WTC11 (cell line): ENCODE measurements at regions not wholly inside any gene's neighbourhood (a gene's known extent, or its start where the extent isn't known, plus 50 kb on each side); places are given as distances from the start of the nearest gene placed in this dataset.

Experiments
- ATAC-seq: fragments of 200-7000 bp; cut with Tn5 transposase; 2 replicates; pipeline ENCODE4 v1.10.0; 2021; ENCODE audit warnings: mild to moderate bottlenecking, moderate library complexity
- CTCF ChIA-PET: fragments of 300-600 bp; sonication (Branson Sonifier 250); formaldehyde crosslinking; loops from one replicate; lab custom pipeline; 2021; ENCODE audit warnings: antibody characterized with exemption; lab: Charles Lee
- POLR2A ChIA-PET: fragments of 350-600 bp; sonication (Branson Sonifier 250); formaldehyde crosslinking; loops from one replicate; lab custom pipeline; 2021; ENCODE audit warnings: antibody characterized with exemption; lab: Charles Lee
- DNase-seq: peaks from one replicate; pipeline ENCODE4 v3.0.0; 2021; ENCODE audit warnings: low spot score
- H3K27ac Mint-ChIP-seq: 2 replicates; pipeline ENCODE4 v1.8.0; 2021; ENCODE audit warnings: mixed read lengths
- H3K27me3 Mint-ChIP-seq: 2 replicates; pipeline ENCODE4 v1.8.0; 2021; ENCODE audit warnings: low read depth, mild to moderate bottlenecking, moderate library complexity, mixed read lengths
- H3K36me3 Mint-ChIP-seq: 2 replicates; pipeline ENCODE4 v1.8.0; 2021; ENCODE audit warnings: mixed read lengths
- H3K4me1 Mint-ChIP-seq: 2 replicates; pipeline ENCODE4 v1.8.0; 2022; ENCODE audit warnings: mixed read lengths
- H3K4me3 Mint-ChIP-seq: 2 replicates; pipeline ENCODE4 v1.8.0; 2021; ENCODE audit warnings: mild to moderate bottlenecking, moderate library complexity, mixed read lengths
- H3K9me3 Mint-ChIP-seq: 2 replicates; pipeline ENCODE4 v1.8.0; 2021; ENCODE audit warnings: mixed read lengths
- CREM ChIP-seq: sonication (generic); formaldehyde crosslinking; IDR thresholded peaks from 2 replicates; pipeline ENCODE4 v1.8.1; 2022; ENCODE audit warnings: mild to moderate bottlenecking, missing genetic modification reagents, moderate library complexity
- GTF2I ChIP-seq: fragments of 250-450 bp; sonication (Bioruptor Pico); conservative IDR thresholded peaks from 2 replicates; pipeline ENCODE4 v1.4.0; 2021; ENCODE audit warnings: mild to moderate bottlenecking
- IRF2 ChIP-seq: sonication (generic); formaldehyde crosslinking; IDR thresholded peaks from 2 replicates; pipeline ENCODE4 v1.8.0; 2022; ENCODE audit warnings: low read depth, missing genetic modification reagents, borderline replicate concordance
- JAZF1 ChIP-seq: fragments of 250-450 bp; sonication (Bioruptor Pico); IDR thresholded peaks from 2 replicates; pipeline ENCODE4 v1.9.0; 2021; ENCODE audit warnings: moderate library complexity, mild to moderate bottlenecking, inconsistent platforms
- MXD4 ChIP-seq: fragments of 250-450 bp; sonication (Bioruptor Pico); IDR thresholded peaks from 2 replicates; pipeline ENCODE4 v1.8.0; 2021; ENCODE audit warnings: mild to moderate bottlenecking, moderate library complexity, borderline replicate concordance
- NFATC4 ChIP-seq: fragments of 250-450 bp; sonication (Bioruptor Pico); IDR thresholded peaks from 2 replicates; pipeline ENCODE4 v1.9.0; 2021; ENCODE audit warnings: mild to moderate bottlenecking
- PRRX2 ChIP-seq: fragments of 250-450 bp; sonication (Bioruptor Pico); IDR thresholded peaks from 2 replicates; pipeline ENCODE4 v1.8.0; 2021; ENCODE audit warnings: mild to moderate bottlenecking
- RELA ChIP-seq: sonication (generic); formaldehyde crosslinking; IDR thresholded peaks from 2 replicates; pipeline ENCODE4 v1.8.1; 2022; ENCODE audit warnings: missing genetic modification reagents, mild to moderate bottlenecking, borderline replicate concordance
- RORB ChIP-seq: fragments of 250-450 bp; sonication (Bioruptor Pico); IDR thresholded peaks from 2 replicates; pipeline ENCODE4 v1.9.0; 2021; ENCODE audit warnings: mild to moderate bottlenecking
- TEAD4 ChIP-seq: sonication (generic); formaldehyde crosslinking; IDR thresholded peaks from 2 replicates; pipeline ENCODE4 v1.8.0; 2022; ENCODE audit warnings: mild to moderate bottlenecking, missing genetic modification reagents
- ZNF423 ChIP-seq: fragments of 250-450 bp; sonication (Bioruptor Pico); IDR thresholded peaks from 2 replicates; pipeline ENCODE4 v2.1.2; 2022; ENCODE audit warnings: mild to moderate bottlenecking, moderate library complexity
- TF ChIP-seq, protein P1 (sequence below): fragments of 250-450 bp; sonication (Bioruptor Pico); IDR thresholded peaks from 2 replicates; pipeline ENCODE4 v1.9.0; 2021; ENCODE audit warnings: mild to moderate bottlenecking, borderline replicate concordance
- TF ChIP-seq, protein P2 (sequence below): sonication (generic); formaldehyde crosslinking; IDR thresholded peaks from 2 replicates; pipeline ENCODE4 v1.8.0; 2023; ENCODE audit warnings: missing genetic modification reagents, mild to moderate bottlenecking, borderline replicate concordance
- TF ChIP-seq, protein P3 (sequence below): sonication (generic); formaldehyde crosslinking; IDR thresholded peaks from 2 replicates; pipeline ENCODE4 v1.8.0; 2023; ENCODE audit warnings: mild to moderate bottlenecking, missing genetic modification reagents
- TF ChIP-seq, protein P4 (sequence below): sonication (generic); formaldehyde crosslinking; IDR thresholded peaks from 2 replicates; pipeline ENCODE4 v1.8.1; 2022; ENCODE audit warnings: missing genetic modification reagents, borderline replicate concordance

DNA sequence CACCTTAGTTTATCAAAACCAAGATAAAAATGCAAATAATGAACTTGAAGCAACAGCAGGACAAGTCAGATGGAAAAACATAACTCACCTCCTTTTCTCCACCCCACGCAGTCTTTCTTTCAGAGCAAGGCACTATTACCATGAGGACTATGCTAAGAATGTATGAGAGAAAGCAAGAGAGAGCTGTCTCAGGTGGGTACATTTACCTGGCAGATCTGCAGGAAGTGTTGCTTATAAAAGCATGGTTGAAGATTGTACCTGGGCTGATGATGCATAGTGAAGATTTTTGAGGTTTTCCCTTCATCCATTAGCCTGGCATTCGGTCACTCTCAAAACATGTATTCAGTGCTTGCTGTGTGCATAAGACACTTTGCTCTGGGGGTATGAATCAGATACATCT is 68.8 kb upstream of the IFNG-AS1 start (continued):
- TF ChIP-seq, protein P1, sequence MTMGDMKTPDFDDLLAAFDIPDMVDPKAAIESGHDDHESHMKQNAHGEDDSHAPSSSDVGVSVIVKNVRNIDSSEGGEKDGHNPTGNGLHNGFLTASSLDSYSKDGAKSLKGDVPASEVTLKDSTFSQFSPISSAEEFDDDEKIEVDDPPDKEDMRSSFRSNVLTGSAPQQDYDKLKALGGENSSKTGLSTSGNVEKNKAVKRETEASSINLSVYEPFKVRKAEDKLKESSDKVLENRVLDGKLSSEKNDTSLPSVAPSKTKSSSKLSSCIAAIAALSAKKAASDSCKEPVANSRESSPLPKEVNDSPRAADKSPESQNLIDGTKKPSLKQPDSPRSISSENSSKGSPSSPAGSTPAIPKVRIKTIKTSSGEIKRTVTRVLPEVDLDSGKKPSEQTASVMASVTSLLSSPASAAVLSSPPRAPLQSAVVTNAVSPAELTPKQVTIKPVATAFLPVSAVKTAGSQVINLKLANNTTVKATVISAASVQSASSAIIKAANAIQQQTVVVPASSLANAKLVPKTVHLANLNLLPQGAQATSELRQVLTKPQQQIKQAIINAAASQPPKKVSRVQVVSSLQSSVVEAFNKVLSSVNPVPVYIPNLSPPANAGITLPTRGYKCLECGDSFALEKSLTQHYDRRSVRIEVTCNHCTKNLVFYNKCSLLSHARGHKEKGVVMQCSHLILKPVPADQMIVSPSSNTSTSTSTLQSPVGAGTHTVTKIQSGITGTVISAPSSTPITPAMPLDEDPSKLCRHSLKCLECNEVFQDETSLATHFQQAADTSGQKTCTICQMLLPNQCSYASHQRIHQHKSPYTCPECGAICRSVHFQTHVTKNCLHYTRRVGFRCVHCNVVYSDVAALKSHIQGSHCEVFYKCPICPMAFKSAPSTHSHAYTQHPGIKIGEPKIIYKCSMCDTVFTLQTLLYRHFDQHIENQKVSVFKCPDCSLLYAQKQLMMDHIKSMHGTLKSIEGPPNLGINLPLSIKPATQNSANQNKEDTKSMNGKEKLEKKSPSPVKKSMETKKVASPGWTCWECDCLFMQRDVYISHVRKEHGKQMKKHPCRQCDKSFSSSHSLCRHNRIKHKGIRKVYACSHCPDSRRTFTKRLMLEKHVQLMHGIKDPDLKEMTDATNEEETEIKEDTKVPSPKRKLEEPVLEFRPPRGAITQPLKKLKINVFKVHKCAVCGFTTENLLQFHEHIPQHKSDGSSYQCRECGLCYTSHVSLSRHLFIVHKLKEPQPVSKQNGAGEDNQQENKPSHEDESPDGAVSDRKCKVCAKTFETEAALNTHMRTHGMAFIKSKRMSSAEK (CRISPR knock-in tag) = no peak
- no peak for TF ChIP-seq RELA (CRISPR knock-in tag)
- TF ChIP-seq CREM = no peak

DNA sequence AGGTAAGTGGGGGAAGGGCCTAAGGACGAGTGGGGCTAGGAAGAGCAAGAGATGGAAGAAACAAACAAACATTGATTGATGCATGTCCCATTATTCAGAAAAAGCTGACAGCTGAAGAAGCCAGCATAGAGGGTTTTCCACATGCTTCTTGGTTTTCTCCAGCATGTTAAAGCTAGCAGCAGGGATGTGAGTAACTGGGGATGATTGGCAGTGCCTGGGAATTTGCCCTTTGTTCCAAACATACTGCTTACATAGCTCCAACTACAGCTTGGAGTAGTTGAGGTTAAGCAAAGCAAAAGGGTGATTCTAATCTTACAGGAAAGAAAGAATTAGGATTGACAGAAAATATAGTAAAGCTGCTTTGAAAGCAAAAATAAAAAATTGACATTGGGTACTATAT is 68.0 kb upstream of the IFNG-AS1 start:
- no peak for TF ChIP-seq GTF2I (CRISPR knock-in tag)
- TF ChIP-seq, protein P2, sequence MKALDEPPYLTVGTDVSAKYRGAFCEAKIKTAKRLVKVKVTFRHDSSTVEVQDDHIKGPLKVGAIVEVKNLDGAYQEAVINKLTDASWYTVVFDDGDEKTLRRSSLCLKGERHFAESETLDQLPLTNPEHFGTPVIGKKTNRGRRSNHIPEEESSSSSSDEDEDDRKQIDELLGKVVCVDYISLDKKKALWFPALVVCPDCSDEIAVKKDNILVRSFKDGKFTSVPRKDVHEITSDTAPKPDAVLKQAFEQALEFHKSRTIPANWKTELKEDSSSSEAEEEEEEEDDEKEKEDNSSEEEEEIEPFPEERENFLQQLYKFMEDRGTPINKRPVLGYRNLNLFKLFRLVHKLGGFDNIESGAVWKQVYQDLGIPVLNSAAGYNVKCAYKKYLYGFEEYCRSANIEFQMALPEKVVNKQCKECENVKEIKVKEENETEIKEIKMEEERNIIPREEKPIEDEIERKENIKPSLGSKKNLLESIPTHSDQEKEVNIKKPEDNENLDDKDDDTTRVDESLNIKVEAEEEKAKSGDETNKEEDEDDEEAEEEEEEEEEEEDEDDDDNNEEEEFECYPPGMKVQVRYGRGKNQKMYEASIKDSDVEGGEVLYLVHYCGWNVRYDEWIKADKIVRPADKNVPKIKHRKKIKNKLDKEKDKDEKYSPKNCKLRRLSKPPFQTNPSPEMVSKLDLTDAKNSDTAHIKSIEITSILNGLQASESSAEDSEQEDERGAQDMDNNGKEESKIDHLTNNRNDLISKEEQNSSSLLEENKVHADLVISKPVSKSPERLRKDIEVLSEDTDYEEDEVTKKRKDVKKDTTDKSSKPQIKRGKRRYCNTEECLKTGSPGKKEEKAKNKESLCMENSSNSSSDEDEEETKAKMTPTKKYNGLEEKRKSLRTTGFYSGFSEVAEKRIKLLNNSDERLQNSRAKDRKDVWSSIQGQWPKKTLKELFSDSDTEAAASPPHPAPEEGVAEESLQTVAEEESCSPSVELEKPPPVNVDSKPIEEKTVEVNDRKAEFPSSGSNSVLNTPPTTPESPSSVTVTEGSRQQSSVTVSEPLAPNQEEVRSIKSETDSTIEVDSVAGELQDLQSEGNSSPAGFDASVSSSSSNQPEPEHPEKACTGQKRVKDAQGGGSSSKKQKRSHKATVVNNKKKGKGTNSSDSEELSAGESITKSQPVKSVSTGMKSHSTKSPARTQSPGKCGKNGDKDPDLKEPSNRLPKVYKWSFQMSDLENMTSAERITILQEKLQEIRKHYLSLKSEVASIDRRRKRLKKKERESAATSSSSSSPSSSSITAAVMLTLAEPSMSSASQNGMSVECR (CRISPR knock-in tag) = no peak
- TF ChIP-seq IRF2 (CRISPR knock-in tag) = no peak
- no peak for TF ChIP-seq ZNF423 (CRISPR knock-in tag)
- TF ChIP-seq RELA (CRISPR knock-in tag) = no peak
- TF ChIP-seq MXD4 = no peak
- TF ChIP-seq TEAD4 (CRISPR knock-in tag) = no peak
- TF ChIP-seq PRRX2 (CRISPR knock-in tag) = no peak
- TF ChIP-seq RORB (CRISPR knock-in tag) = no peak
- TF ChIP-seq, protein P3, sequence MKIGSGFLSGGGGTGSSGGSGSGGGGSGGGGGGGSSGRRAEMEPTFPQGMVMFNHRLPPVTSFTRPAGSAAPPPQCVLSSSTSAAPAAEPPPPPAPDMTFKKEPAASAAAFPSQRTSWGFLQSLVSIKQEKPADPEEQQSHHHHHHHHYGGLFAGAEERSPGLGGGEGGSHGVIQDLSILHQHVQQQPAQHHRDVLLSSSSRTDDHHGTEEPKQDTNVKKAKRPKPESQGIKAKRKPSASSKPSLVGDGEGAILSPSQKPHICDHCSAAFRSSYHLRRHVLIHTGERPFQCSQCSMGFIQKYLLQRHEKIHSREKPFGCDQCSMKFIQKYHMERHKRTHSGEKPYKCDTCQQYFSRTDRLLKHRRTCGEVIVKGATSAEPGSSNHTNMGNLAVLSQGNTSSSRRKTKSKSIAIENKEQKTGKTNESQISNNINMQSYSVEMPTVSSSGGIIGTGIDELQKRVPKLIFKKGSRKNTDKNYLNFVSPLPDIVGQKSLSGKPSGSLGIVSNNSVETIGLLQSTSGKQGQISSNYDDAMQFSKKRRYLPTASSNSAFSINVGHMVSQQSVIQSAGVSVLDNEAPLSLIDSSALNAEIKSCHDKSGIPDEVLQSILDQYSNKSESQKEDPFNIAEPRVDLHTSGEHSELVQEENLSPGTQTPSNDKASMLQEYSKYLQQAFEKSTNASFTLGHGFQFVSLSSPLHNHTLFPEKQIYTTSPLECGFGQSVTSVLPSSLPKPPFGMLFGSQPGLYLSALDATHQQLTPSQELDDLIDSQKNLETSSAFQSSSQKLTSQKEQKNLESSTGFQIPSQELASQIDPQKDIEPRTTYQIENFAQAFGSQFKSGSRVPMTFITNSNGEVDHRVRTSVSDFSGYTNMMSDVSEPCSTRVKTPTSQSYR (CRISPR knock-in tag) = no peak
- TF ChIP-seq JAZF1 (CRISPR knock-in tag) = no peak
- no peak for TF ChIP-seq NFATC4 (CRISPR knock-in tag)
- TF ChIP-seq, protein P4, sequence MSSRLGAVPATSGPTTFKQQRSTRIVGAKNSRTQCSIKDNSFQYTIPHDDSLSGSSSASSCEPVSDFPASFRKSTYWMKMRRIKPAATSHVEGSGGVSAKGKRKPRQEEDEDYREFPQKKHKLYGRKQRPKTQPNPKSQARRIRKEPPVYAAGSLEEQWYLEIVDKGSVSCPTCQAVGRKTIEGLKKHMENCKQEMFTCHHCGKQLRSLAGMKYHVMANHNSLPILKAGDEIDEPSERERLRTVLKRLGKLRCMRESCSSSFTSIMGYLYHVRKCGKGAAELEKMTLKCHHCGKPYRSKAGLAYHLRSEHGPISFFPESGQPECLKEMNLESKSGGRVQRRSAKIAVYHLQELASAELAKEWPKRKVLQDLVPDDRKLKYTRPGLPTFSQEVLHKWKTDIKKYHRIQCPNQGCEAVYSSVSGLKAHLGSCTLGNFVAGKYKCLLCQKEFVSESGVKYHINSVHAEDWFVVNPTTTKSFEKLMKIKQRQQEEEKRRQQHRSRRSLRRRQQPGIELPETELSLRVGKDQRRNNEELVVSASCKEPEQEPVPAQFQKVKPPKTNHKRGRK (CRISPR knock-in tag) = no peak
- H3K36me3 Mint-ChIP-seq = no peaks in the 10 kb centered on the region
- ChIA-PET CTCF (interaction anchor here (0.7 to 3.0 kb wide), 3 partner anchors 22 to 565 kb away, joined by 3 to 15 read pairs (median 3); no protein-coding TSS in a partner anchor), POLR2A (interaction anchor here (0.9 kb wide), 1 partner anchor 273 kb away, joined by 3 read pairs; the partner anchor contains the start of gene DYRK2)
- H3K4me3 Mint-ChIP-seq = no peak overlapping the region
- H3K27me3 Mint-ChIP-seq = no peaks in the 10 kb centered on the region
- H3K9me3 Mint-ChIP-seq = no peaks in the 10 kb centered on the region
- H3K27ac Mint-ChIP-seq = no peak overlapping the region
- DNase-seq (no peak), ATAC-seq (0 out of 2 replicates have a peak, but pooled peaks have one; percentile 15)
- peaks cover 35% of the 10 kb centered on the region for H3K4me1 Mint-ChIP-seq
